SHP77 (cell line): ENCODE measurements at regions not wholly inside any gene's neighbourhood (a gene's known extent, or its start where the extent isn't known, plus 50 kb on each side); places are given as distances from the start of the nearest gene placed in this dataset.
"Not testable (repeated sequence)": the region's sequence is repeated elsewhere in the genome, so short reads cannot be mapped to it uniquely, and the experiment has no call there.

ENCODE experiments used
- DNase-seq, 2 experiments: peaks; one replicate each; lab custom pipeline; 2025; lab: John Stamatoyannopoulos, UW

GRCh38 chr6:85838351-85839119, 195.8 kb upstream of the SYNCRIP start:
- DNase-seq, result not testable (repeated sequence)

- no peak for DNase-seq
Observed at GRCh38 chr6:85828973-85829372, 186.3 kb upstream of the SYNCRIP start.

- DNase-seq, result no peak
Observed at GRCh38 chr6:85826997-85827396, 184.3 kb upstream of the SYNCRIP start.

- no peak for DNase-seq
Observed at GRCh38 chr6:85824329-85824728, 181.6 kb upstream of the SYNCRIP start.

- no peak for DNase-seq
Observed at GRCh38 chr6:85810558-85810957, 167.9 kb upstream of the SYNCRIP start.

GRCh38 chr6:85803721-85804120, 161.0 kb upstream of the SYNCRIP start:
- no peak for DNase-seq

GRCh38 chr6:85802162-85802561, 159.5 kb upstream of the SYNCRIP start:
- no peak for DNase-seq

- no peak for DNase-seq
Observed at GRCh38 chr6:85798931-85799652, 156.4 kb upstream of the SYNCRIP start.

GRCh38 chr6:85797993-85798392, 155.3 kb upstream of the SYNCRIP start:
- no peak for DNase-seq

- no peak for DNase-seq
Observed at GRCh38 chr6:85795945-85796344, 153.3 kb upstream of the SYNCRIP start.

- no peak for DNase-seq
Observed at GRCh38 chr6:85792254-85792653, 149.6 kb upstream of the SYNCRIP start.

GRCh38 chr6:85775883-85776282, 133.2 kb upstream of the SYNCRIP start:
- no peak for DNase-seq

- DNase-seq, result no peak
Observed at GRCh38 chr6:85772641-85773040, 130.0 kb upstream of the SYNCRIP start.

GRCh38 chr6:85771925-85772430, 129.3 kb upstream of the SYNCRIP start:
- DNase-seq, result no peak

GRCh38 chr6:85771455-85771854, 128.8 kb upstream of the SYNCRIP start:
- DNase-seq, result no peak

GRCh38 chr6:85764844-85765243, 122.2 kb upstream of the SYNCRIP start:
- no peak for DNase-seq

- DNase-seq, result no peak
Observed at GRCh38 chr6:85756982-85757381, 114.3 kb upstream of the SYNCRIP start.

GRCh38 chr6:85754894-85755293, 112.2 kb upstream of the SYNCRIP start:
- no peak for DNase-seq

- no peak for DNase-seq
Observed at GRCh38 chr6:85752602-85753001, 109.9 kb upstream of the SYNCRIP start.

GRCh38 chr6:85751374-85752055, 108.8 kb upstream of the SYNCRIP start:
- DNase-seq, result no peak

- not testable (repeated sequence) for DNase-seq
Observed at GRCh38 chr6:85750146-85750545, 107.5 kb upstream of the SYNCRIP start.

GRCh38 chr6:85749236-85749635, 106.5 kb upstream of the SYNCRIP start:
- DNase-seq, result no peak

- DNase-seq, result no peak
Observed at GRCh38 chr6:85747666-85748065, 105.0 kb upstream of the SYNCRIP start.
